ENCODE measurements at regions not wholly inside any gene's neighbourhood (a gene's known extent, or its start where the extent isn't known, plus 50 kb on each side); places are given as distances from the start of the nearest gene placed in this dataset.

DNA sequence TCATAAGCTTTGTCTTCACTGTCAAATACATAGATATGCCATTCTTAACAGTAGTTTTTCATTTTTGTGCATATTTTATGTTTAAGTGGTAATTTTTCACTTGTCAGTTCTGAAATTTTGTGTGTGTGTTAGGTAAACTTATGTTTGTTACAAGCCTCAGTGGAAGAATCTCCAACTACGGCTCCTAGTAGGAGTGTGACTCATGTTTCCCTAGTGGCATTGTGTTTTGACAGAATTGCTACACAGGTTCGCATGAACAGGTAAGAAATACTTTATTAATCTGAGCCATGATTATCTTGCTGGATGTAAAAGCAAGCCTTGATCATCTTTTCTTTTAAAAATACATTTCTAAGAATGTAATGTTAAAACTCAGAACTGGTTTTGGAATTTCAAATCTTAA, 94.4 kb downstream of the BLTP1 start:
- Histone ChIP-seq H3K4me3 (no peak overlapping the region), H3K27me3 (replicated peaks in 1 of 7) (no peaks in the 10 kb centered on the region), H3K9me3 (no peaks in the 10 kb centered on the region), H3K27ac (no peak overlapping the region), H3K36me3 (peaks cover 4 to 98% (median 53%) of the 10 kb centered on the region in 6 donors), H3K4me1 (no peaks in the 10 kb centered on the region)
- intact Hi-C loops (cut with DNase I; ENCODE audit: low total_unique reads) = no loop called here
- 83 to 99% (median 94%) methylated on average over 2 of the region's 2 CpGs for WGBS, 5 donors
- no peak for DNase-seq
- no peak for TF ChIP-seq POLR2AphosphoS5 (IDR thresholded peaks at IDR 0.05)
- TF ChIP-seq POLR2A (IDR thresholded peaks at IDR 0.05) = no peak
- TF ChIP-seq, protein P1, sequence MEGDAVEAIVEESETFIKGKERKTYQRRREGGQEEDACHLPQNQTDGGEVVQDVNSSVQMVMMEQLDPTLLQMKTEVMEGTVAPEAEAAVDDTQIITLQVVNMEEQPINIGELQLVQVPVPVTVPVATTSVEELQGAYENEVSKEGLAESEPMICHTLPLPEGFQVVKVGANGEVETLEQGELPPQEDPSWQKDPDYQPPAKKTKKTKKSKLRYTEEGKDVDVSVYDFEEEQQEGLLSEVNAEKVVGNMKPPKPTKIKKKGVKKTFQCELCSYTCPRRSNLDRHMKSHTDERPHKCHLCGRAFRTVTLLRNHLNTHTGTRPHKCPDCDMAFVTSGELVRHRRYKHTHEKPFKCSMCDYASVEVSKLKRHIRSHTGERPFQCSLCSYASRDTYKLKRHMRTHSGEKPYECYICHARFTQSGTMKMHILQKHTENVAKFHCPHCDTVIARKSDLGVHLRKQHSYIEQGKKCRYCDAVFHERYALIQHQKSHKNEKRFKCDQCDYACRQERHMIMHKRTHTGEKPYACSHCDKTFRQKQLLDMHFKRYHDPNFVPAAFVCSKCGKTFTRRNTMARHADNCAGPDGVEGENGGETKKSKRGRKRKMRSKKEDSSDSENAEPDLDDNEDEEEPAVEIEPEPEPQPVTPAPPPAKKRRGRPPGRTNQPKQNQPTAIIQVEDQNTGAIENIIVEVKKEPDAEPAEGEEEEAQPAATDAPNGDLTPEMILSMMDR (IDR thresholded peaks at IDR 0.05 in 8 of 11, conservative IDR thresholded peaks at IDR 0.05 in 3 of 11) = no peak

DNA sequence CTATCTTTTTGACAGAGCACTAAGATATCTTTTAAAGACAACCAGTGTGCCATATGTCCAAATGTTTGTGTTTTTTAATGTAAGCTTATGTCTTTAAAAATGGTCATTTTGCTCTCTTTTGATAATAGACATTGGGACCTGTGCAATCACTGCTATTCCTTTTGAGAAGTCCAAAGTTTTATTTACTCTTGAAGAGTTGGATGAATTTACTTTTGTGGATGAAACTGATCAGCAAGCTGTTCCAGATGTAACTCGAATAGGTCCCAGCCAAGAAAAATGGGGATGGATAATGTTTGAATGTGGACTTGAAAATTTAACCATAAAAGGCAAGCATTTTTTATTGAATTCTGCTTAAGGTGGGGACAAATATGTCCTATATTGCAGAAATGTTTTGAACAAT, 97.2 kb downstream of the BLTP1 start:
- WGBS, 5 donors = 87 to 98% (median 95%) methylated on average over 1 of the region's 1 CpG
- intact Hi-C loops (cut with DNase I; ENCODE audit: low total_unique reads) = no loop called here
- no peak for DNase-seq
- Histone ChIP-seq H3K27me3 (replicated peaks in 1 of 7) (no peaks in the 10 kb centered on the region), H3K27ac (no peak overlapping the region), H3K4me1 (no peaks in the 10 kb centered on the region), H3K9me3 (no peaks in the 10 kb centered on the region), H3K36me3 (peaks cover 4 to 100% (median 75%) of the 10 kb centered on the region in 6 donors), H3K4me3 (no peak overlapping the region)
- no peak for TF ChIP-seq POLR2A (IDR thresholded peaks at IDR 0.05)
- TF ChIP-seq POLR2AphosphoS5 (IDR thresholded peaks at IDR 0.05) = no peak

DNA sequence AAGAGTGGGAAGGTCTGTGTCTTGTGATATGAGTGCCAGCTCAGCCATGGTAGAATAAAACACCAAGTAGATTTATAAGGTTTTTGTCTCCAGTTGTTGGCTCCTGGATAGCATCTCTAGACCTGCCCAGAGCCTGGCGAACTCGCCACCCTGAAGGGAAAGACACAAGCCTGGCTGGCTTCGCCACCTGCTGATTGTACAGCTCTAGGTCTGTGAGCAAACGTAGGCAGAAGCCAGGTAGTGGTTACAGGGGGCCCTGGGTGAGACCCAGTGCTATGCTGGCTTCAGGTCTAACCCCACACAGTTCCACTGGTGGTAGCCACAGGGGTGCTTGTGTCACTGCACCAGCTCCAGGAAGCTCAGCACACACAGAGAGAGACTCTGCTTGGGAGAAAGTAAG, 100.5 kb downstream of the BLTP1 start:
- Histone ChIP-seq H3K36me3 (peaks cover 0 to 100% (median 83%) of the 10 kb centered on the region in 6 donors), H3K27me3 (replicated peaks in 1 of 7) (no peaks in the 10 kb centered on the region), H3K27ac (no peak overlapping the region), H3K9me3 (no peaks in the 10 kb centered on the region), H3K4me1 (no peaks in the 10 kb centered on the region), H3K4me3 (no peak overlapping the region)
- 95 to 100% (median 98%) methylated on average over 4 of the region's 4 CpGs for WGBS, 5 donors
- no peak for DNase-seq
- intact Hi-C loops (cut with DNase I; ENCODE audit: low total_unique reads) = no loop called here
- TF ChIP-seq, protein P1 (IDR thresholded peaks at IDR 0.05 in 8 of 11, conservative IDR thresholded peaks at IDR 0.05 in 3 of 11) = no peak
- TF ChIP-seq POLR2AphosphoS5 (IDR thresholded peaks at IDR 0.05) = no peak
- no peak for TF ChIP-seq POLR2A (IDR thresholded peaks at IDR 0.05)

DNA sequence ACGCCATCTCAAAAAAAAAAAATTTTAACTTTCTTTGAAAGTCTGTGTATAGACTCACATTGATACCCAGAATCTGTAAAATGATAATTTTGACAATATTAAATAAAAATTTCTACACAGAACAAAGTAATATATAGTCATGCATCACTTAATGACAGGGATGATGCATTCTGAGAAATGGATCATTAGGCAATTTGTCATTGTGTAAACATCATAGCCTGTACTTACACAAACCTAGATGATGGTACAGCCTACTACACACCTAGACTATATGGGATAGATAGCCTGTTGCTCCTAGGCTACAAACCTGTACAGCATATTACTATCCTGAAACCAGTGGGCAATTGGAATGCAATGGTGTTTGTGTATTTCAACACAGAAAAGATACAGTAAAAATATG, 107.7 kb downstream of the BLTP1 start:
- no peak for TF ChIP-seq POLR2AphosphoS5 (IDR thresholded peaks at IDR 0.05)
- no peak for TF ChIP-seq POLR2A (IDR thresholded peaks at IDR 0.05)
- TF ChIP-seq, protein P1 (IDR thresholded peaks at IDR 0.05 in 8 of 11, conservative IDR thresholded peaks at IDR 0.05 in 3 of 11) = no peak
- intact Hi-C loops (cut with DNase I; ENCODE audit: low total_unique reads) = no loop called here
- peaks cover 0 to 98% (median 74%) of the 10 kb centered on the region in 6 donors for H3K36me3 ChIP-seq

DNA sequence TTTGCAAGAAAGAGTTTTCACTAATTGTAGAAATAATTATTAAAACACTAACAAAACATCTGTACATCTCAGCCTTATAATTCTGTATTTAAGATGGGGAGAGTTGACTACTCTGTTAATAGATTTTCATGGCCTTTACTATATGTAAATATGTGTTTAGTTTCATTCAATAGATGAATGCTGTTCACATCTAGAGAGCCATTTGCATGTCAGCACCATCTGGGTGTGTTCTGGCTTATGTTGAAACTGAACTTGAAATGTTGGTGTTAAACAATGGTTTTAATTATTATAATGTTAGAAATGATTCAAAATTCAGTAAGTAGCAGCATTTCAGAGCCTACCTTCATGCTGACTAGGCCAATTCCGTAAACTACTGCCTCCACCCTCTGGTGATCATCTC, 102.5 kb upstream of the ADAD1 start:
- TF ChIP-seq, protein P1 (IDR thresholded peaks at IDR 0.05 in 8 of 11, conservative IDR thresholded peaks at IDR 0.05 in 3 of 11) = no peak
- TF ChIP-seq POLR2AphosphoS5 (IDR thresholded peaks at IDR 0.05) = no peak
- no peak for TF ChIP-seq POLR2A (IDR thresholded peaks at IDR 0.05)
- H3K9me3 ChIP-seq = no peaks in the 10 kb centered on the region
- H3K27me3 ChIP-seq (replicated peaks in 1 of 7) = no peaks in the 10 kb centered on the region
- H3K27ac ChIP-seq = no peak overlapping the region
- WGBS, 5 donors = 94 to 98% (median 97%) methylated on average over 1 of the region's 1 CpG
- DNase-seq = no peak
- no peaks in the 10 kb centered on the region for H3K4me1 ChIP-seq
- H3K4me3 ChIP-seq = no peak overlapping the region
- intact Hi-C loops (cut with DNase I; ENCODE audit: low total_unique reads) = no loop called here
- H3K36me3 ChIP-seq = peaks cover 0 to 100% (median 51%) of the 10 kb centered on the region in 6 donors

More for the DNA sequence above, 107.7 kb downstream of the BLTP1 start:
- Histone ChIP-seq H3K9me3 (no peaks in the 10 kb centered on the region), H3K4me3 (no peak overlapping the region), H3K27me3 (replicated peaks in 1 of 7) (no peaks in the 10 kb centered on the region), H3K4me1 (no peaks in the 10 kb centered on the region), H3K27ac (no peak overlapping the region)
- 96 to 100% (median 100%) methylated on average over 1 of the region's 1 CpG for WGBS, 5 donors
- no peak for DNase-seq

All from spleen (tissue), 11 donors.